Neural progenitor cell (in vitro differentiated cells): ENCODE measurements at regions not wholly inside any gene's neighbourhood (a gene's known extent, or its start where the extent isn't known, plus 50 kb on each side); places are given as distances from the start of the nearest gene placed in this dataset.
"Not testable (repeated sequence)": the region's sequence is repeated elsewhere in the genome, so short reads cannot be mapped to it uniquely, and the experiment has no call there.

Source experiments
- CTCF ChIP-seq: fragments of 200-600 bp; sonication (generic); IDR thresholded peaks from 2 replicates; pipeline ENCODE4 v1.5.1; 2017; ENCODE audit warnings: antibody characterized with exemption, mild to moderate bottlenecking
- EZH2 ChIP-seq: fragments of 200-600 bp; sonication (generic); IDR thresholded peaks from 2 replicates; pipeline ENCODE4 v1.6.1; 2017; ENCODE audit warnings: antibody characterized with exemption, mild to moderate bottlenecking, moderate library complexity
- EZH2phosphoT487 ChIP-seq: fragments of 200-600 bp; sonication (generic); IDR thresholded peaks from 2 replicates; pipeline ENCODE4 v1.6.1; 2017; ENCODE audit warnings: antibody characterized with exemption

- not testable (repeated sequence) for TF ChIP-seq CTCF, EZH2phosphoT487, EZH2
These were observed 91.2 kb downstream of the TMCO5A start for GRCh38 chr15:38025656-38026055.
